GM21717 (cell line): ENCODE measurements at regions not wholly inside any gene's neighbourhood (a gene's known extent, or its start where the extent isn't known, plus 50 kb on each side); places are given as distances from the start of the nearest gene placed in this dataset.
"Not testable (repeated sequence)": the region's sequence is repeated elsewhere in the genome, so short reads cannot be mapped to it uniquely, and the experiment has no call there.

Experiments
- ATAC-seq: cut with Tn5 transposase; IDR thresholded peaks from one replicate; pipeline ENCODE4 v1.9.1; 2021; ENCODE audit warnings: mild to moderate bottlenecking, moderate library complexity; ENCODE audit not compliant: unreplicated experiment

GRCh38 chr14:26655128-26655527, 57.3 kb upstream of the NOVA1 start:
- ATAC-seq: no peak

- no peak for ATAC-seq
Observed at GRCh38 chr14:26663506-26663905, 65.7 kb upstream of the NOVA1 start.

- ATAC-seq: not testable (repeated sequence)
Observed at GRCh38 chr14:26678732-26679420, 81.0 kb upstream of the NOVA1 start.

- ATAC-seq: no peak
Observed at GRCh38 chr14:26685401-26685800, 87.6 kb upstream of the NOVA1 start.

- ATAC-seq: no peak
Observed at GRCh38 chr14:26687301-26687837, 89.5 kb upstream of the NOVA1 start.

GRCh38 chr14:26694521-26694920, 96.7 kb upstream of the NOVA1 start:
- ATAC-seq: no peak

GRCh38 chr14:26702721-26703230, 104.9 kb upstream of the NOVA1 start:
- ATAC-seq: no peak

- ATAC-seq: no peak
Observed at GRCh38 chr14:26703686-26704366, 106.0 kb upstream of the NOVA1 start.

- no peak for ATAC-seq
Observed at GRCh38 chr14:26707234-26707633, 109.4 kb upstream of the NOVA1 start.

GRCh38 chr14:26709019-26709418, 111.2 kb upstream of the NOVA1 start:
- no peak for ATAC-seq

- no peak for ATAC-seq
Observed at GRCh38 chr14:26719514-26719913, 121.7 kb upstream of the NOVA1 start.

GRCh38 chr14:26722258-26722657, 124.4 kb upstream of the NOVA1 start:
- ATAC-seq: no peak

GRCh38 chr14:26729851-26730250, 132.0 kb upstream of the NOVA1 start:
- no peak for ATAC-seq

- no peak for ATAC-seq
Observed at GRCh38 chr14:26730929-26731618, 133.2 kb upstream of the NOVA1 start.

GRCh38 chr14:26735811-26736210, 138.0 kb upstream of the NOVA1 start:
- ATAC-seq: no peak

- ATAC-seq: no peak
Observed at GRCh38 chr14:26738571-26738970, 140.7 kb upstream of the NOVA1 start.

GRCh38 chr14:26741711-26742212, 143.9 kb upstream of the NOVA1 start:
- ATAC-seq: no peak

- ATAC-seq: no peak
Observed at GRCh38 chr14:26743284-26743683, 145.5 kb upstream of the NOVA1 start.

GRCh38 chr14:26744903-26745302, 147.1 kb upstream of the NOVA1 start:
- no peak for ATAC-seq

- no peak for ATAC-seq
Observed at GRCh38 chr14:26761532-26761931, 163.7 kb upstream of the NOVA1 start.

- no peak for ATAC-seq
Observed at GRCh38 chr14:26765301-26765700, 167.5 kb upstream of the NOVA1 start.
